ENCODE measurements at regions not wholly inside any gene's neighbourhood (a gene's known extent, or its start where the extent isn't known, plus 50 kb on each side); places are given as distances from the start of the nearest gene placed in this dataset.

DNA sequence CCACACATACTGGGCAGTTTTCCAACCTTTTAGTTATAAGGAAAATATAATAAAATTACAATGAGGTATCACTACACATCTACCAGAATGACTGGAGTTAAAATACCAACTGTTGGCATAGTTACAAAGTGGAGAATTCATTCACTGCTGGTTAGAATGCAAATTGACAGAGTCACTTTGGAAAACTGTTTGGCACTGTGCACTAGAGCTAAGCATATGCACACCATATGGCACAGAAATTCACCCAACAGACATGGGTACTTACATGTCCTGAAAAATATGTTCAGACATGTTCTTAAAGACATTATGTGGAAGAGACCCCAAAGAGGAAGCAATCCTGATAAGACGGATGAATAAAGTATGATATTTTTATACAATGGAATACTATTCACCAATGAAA is 686.1 kb upstream of the RAB6C start:
- Histone ChIP-seq H3K4me3 (replicated peaks in 1 of 4; ENCODE audit: control extremely low read depth in 1 of 4, insufficient read depth in 1 of 4, low read depth in 3 of 4, low read length in 4 of 4) (no peak overlapping the region), H2AFZ (ENCODE audit: low read length) (no peak overlapping the region), H3K27ac (ENCODE audit: insufficient read depth, low read length) (no peak overlapping the region), H4K20me1 (ENCODE audit: control insufficient read depth, extremely low read depth, insufficient read depth, low read length) (no peaks in the 10 kb centered on the region), H3K9ac (ENCODE audit: insufficient read depth, low read length) (no peak overlapping the region), H3K36me3 (ENCODE audit: control insufficient read depth, insufficient read depth, low read length) (no peaks in the 10 kb centered on the region), H3K4me1 (ENCODE audit: control insufficient read depth, extremely low read depth, insufficient read depth, low read length) (no peaks in the 10 kb centered on the region), H3K9me3 (ENCODE audit: control insufficient read depth, insufficient read depth, low read depth, low read length) (no peaks in the 10 kb centered on the region), H3K79me2 (ENCODE audit: control insufficient read depth, insufficient read depth, low read length) (no peaks in the 10 kb centered on the region), H3K27me3 (ENCODE audit: control insufficient read depth, insufficient read depth, low read length) (no peaks in the 10 kb centered on the region), H3K4me2 (ENCODE audit: extremely low read depth, insufficient read depth, low read length) (no peak overlapping the region)
- no peak for DNase-seq (ENCODE audit: low read depth in 2 of 2)
- TF ChIP-seq, protein P1, sequence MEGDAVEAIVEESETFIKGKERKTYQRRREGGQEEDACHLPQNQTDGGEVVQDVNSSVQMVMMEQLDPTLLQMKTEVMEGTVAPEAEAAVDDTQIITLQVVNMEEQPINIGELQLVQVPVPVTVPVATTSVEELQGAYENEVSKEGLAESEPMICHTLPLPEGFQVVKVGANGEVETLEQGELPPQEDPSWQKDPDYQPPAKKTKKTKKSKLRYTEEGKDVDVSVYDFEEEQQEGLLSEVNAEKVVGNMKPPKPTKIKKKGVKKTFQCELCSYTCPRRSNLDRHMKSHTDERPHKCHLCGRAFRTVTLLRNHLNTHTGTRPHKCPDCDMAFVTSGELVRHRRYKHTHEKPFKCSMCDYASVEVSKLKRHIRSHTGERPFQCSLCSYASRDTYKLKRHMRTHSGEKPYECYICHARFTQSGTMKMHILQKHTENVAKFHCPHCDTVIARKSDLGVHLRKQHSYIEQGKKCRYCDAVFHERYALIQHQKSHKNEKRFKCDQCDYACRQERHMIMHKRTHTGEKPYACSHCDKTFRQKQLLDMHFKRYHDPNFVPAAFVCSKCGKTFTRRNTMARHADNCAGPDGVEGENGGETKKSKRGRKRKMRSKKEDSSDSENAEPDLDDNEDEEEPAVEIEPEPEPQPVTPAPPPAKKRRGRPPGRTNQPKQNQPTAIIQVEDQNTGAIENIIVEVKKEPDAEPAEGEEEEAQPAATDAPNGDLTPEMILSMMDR (conservative IDR thresholded peaks at IDR 0.05 in 1 of 2, IDR thresholded peaks at IDR 0.05 in 1 of 2; ENCODE audit: low read depth in 1 of 2, low read length in 2 of 2): no peak
- TF ChIP-seq EZH2 (IDR thresholded peaks at IDR 0.05; ENCODE audit: low read length, missing control alignments): no peak

- H3K36me3 ChIP-seq (ENCODE audit: control insufficient read depth, insufficient read depth, low read length): no peaks in the 10 kb centered on the region
- H3K27me3 ChIP-seq (ENCODE audit: control insufficient read depth, insufficient read depth, low read length): no peaks in the 10 kb centered on the region
- no peak overlapping the region for H3K9ac ChIP-seq (ENCODE audit: insufficient read depth, low read length)
- no peak overlapping the region for H3K27ac ChIP-seq (ENCODE audit: insufficient read depth, low read length)
- H3K79me2 ChIP-seq (ENCODE audit: control insufficient read depth, insufficient read depth, low read length): no peaks in the 10 kb centered on the region
- no peak overlapping the region for H3K4me3 ChIP-seq (replicated peaks in 1 of 4; ENCODE audit: control extremely low read depth in 1 of 4, insufficient read depth in 1 of 4, low read depth in 3 of 4, low read length in 4 of 4)
- TF ChIP-seq, protein P1 (conservative IDR thresholded peaks at IDR 0.05 in 1 of 2, IDR thresholded peaks at IDR 0.05 in 1 of 2; ENCODE audit: low read depth in 1 of 2, low read length in 2 of 2): no peak
- no peak for TF ChIP-seq EZH2 (IDR thresholded peaks at IDR 0.05; ENCODE audit: low read length, missing control alignments)
- no peaks in the 10 kb centered on the region for H4K20me1 ChIP-seq (ENCODE audit: control insufficient read depth, extremely low read depth, insufficient read depth, low read length)
- DNase-seq (ENCODE audit: low read depth in 2 of 2): no peak
- H2AFZ ChIP-seq (ENCODE audit: low read length): no peak overlapping the region
- no peaks in the 10 kb centered on the region for H3K9me3 ChIP-seq (ENCODE audit: control insufficient read depth, insufficient read depth, low read depth, low read length)
- H3K4me1 ChIP-seq (ENCODE audit: control insufficient read depth, extremely low read depth, insufficient read depth, low read length): no peaks in the 10 kb centered on the region
- H3K4me2 ChIP-seq (ENCODE audit: extremely low read depth, insufficient read depth, low read length): no peak overlapping the region
Measured at GRCh38 chr2:129296396-129296795, 683.1 kb upstream of the RAB6C start.

DNA sequence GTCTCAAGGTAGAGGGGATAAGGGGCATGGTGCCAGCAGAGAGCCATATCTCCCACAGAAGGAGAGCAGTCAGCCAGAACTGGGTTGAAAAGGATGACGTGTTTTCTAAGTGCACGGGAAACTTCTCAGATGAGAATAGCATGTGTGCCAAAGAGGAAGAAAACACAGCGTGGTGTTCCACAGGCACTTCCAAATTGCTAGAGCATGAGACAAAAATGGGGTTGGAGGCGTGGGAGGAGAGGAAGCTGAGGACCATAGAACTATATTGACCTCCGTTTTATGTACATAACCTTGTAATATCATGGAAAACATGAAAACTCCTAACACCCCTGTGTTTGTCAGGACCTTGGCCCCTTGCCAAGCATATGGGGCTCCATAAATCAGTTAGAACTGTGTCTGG is 682.7 kb upstream of the RAB6C start:
- Histone ChIP-seq H3K27me3 (ENCODE audit: control insufficient read depth, insufficient read depth, low read length) (no peaks in the 10 kb centered on the region), H4K20me1 (ENCODE audit: control insufficient read depth, extremely low read depth, insufficient read depth, low read length) (no peaks in the 10 kb centered on the region)

More for the DNA sequence above, 682.7 kb upstream of the RAB6C start:
- no peak overlapping the region for H3K9ac ChIP-seq (ENCODE audit: insufficient read depth, low read length)
- no peaks in the 10 kb centered on the region for H3K9me3 ChIP-seq (ENCODE audit: control insufficient read depth, insufficient read depth, low read depth, low read length)
- no peak overlapping the region for H3K27ac ChIP-seq (ENCODE audit: insufficient read depth, low read length)
- peak in 1 of 2 donors; percentile 3 for DNase-seq (ENCODE audit: low read depth in 2 of 2)
- H3K4me3 ChIP-seq (replicated peaks in 1 of 4; ENCODE audit: control extremely low read depth in 1 of 4, insufficient read depth in 1 of 4, low read depth in 3 of 4, low read length in 4 of 4): no peak overlapping the region
- no peaks in the 10 kb centered on the region for H3K79me2 ChIP-seq (ENCODE audit: control insufficient read depth, insufficient read depth, low read length)
- H3K36me3 ChIP-seq (ENCODE audit: control insufficient read depth, insufficient read depth, low read length): no peaks in the 10 kb centered on the region
- no peaks in the 10 kb centered on the region for H3K4me1 ChIP-seq (ENCODE audit: control insufficient read depth, extremely low read depth, insufficient read depth, low read length)
- no peak overlapping the region for H2AFZ ChIP-seq (ENCODE audit: low read length)
- TF ChIP-seq EZH2 (IDR thresholded peaks at IDR 0.05; ENCODE audit: low read length, missing control alignments): no peak
- TF ChIP-seq, protein P1 (conservative IDR thresholded peaks at IDR 0.05 in 1 of 2, IDR thresholded peaks at IDR 0.05 in 1 of 2; ENCODE audit: low read depth in 1 of 2, low read length in 2 of 2): no peak
- no peak overlapping the region for H3K4me2 ChIP-seq (ENCODE audit: extremely low read depth, insufficient read depth, low read length)
